Liver (tissue), 8 donors: ENCODE measurements at regions not wholly inside any gene's neighbourhood (a gene's known extent, or its start where the extent isn't known, plus 50 kb on each side); places are given as distances from the start of the nearest gene placed in this dataset.

Experiments
- DNase-seq: peaks from one replicate; pipeline ENCODE4 v3.0.0-alpha.2; 2017; ENCODE audit warnings: low spot score
- H3K27ac ChIP-seq, 2 donors: one replicate each; pipeline ENCODE4 v1.7.0; 2013; ENCODE audit warnings: inconsistent platforms in 2 of 2, low read length in 2 of 2, control low read depth in 1 of 2, low read depth in 1 of 2, mild to moderate bottlenecking in 1 of 2
- H3K27me3 ChIP-seq, 4 donors: one replicate each; pipeline versions ENCODE4 v1.6.1 to v1.7.0; 2013; ENCODE audit warnings: low read length in 3 of 4, inconsistent platforms in 1 of 4, mild to moderate bottlenecking in 1 of 4, moderate library complexity in 1 of 4; ENCODE audit not compliant: control insufficient read depth in 4 of 4, insufficient read depth in 4 of 4
- H3K36me3 ChIP-seq, 4 donors: one replicate each; pipeline versions ENCODE4 v1.6.1 to v1.7.0; 2013; ENCODE audit warnings: low read length in 3 of 4, mild to moderate bottlenecking in 3 of 4, low read depth in 1 of 4, moderate library complexity in 1 of 4; ENCODE audit not compliant: control insufficient read depth in 4 of 4, insufficient read depth in 3 of 4
- H3K4me1 ChIP-seq, 4 donors: one replicate each; pipeline versions ENCODE4 v1.6.1 to v1.7.0; 2013; ENCODE audit warnings: low read length in 3 of 4, mild to moderate bottlenecking in 3 of 4, moderate library complexity in 1 of 4; ENCODE audit not compliant: control insufficient read depth in 4 of 4, insufficient read depth in 4 of 4
- H3K4me3 ChIP-seq, 3 donors: one replicate each; pipeline versions ENCODE4 v1.6.1 to v1.7.0; 2013; ENCODE audit warnings: low read length in 3 of 3, control low read depth in 1 of 3, low read depth in 1 of 3, mild to moderate bottlenecking in 1 of 3
- H3K9ac ChIP-seq, 2 donors: one replicate each; pipeline ENCODE4 v1.7.0; 2013; ENCODE audit warnings: low read length in 2 of 2, mild to moderate bottlenecking in 2 of 2, moderate library complexity in 2 of 2, control low read depth in 1 of 2, low read depth in 1 of 2
- H3K9me3 ChIP-seq, 4 donors: one replicate each; pipeline versions ENCODE4 v1.6.1 to v1.7.0; 2013; ENCODE audit warnings: low read length in 3 of 4; ENCODE audit not compliant: control insufficient read depth in 4 of 4
- EGR1 ChIP-seq, 2 donors: IDR thresholded peaks; 2 replicates each; pipeline ENCODE4 v1.6.1; 2016 to 2018; ENCODE audit warnings: antibody characterized with exemption in 2 of 2, low read depth in 2 of 2
- FOXA1 ChIP-seq: IDR thresholded peaks from 2 replicates; pipeline ENCODE4 v1.6.1; 2016; ENCODE audit warnings: antibody characterized with exemption
- FOXA2 ChIP-seq: IDR thresholded peaks from 2 replicates; pipeline ENCODE4 v1.6.1; 2016; ENCODE audit warnings: antibody characterized with exemption
- GABPA ChIP-seq, 2 donors: IDR thresholded peaks in 1 of 2; conservative IDR thresholded peaks in 1 of 2; 2 replicates each; pipeline ENCODE4 v1.6.1; 2016; ENCODE audit warnings: antibody characterized with exemption in 2 of 2, mild to moderate bottlenecking in 1 of 2, moderate library complexity in 1 of 2
- HNF4A ChIP-seq, 2 donors: conservative IDR thresholded peaks; 2 replicates each; pipeline ENCODE4 v1.6.1; 2016; ENCODE audit warnings: antibody characterized with exemption in 2 of 2, mild to moderate bottlenecking in 2 of 2
- HNF4G ChIP-seq: IDR thresholded peaks from 2 replicates; pipeline ENCODE4 v1.6.1; 2016; ENCODE audit warnings: antibody characterized with exemption
- JUND ChIP-seq, 2 donors: IDR thresholded peaks; 2 replicates each; pipeline ENCODE4 v1.6.1; 2016; ENCODE audit warnings: antibody characterized with exemption in 2 of 2
- MAX ChIP-seq: IDR thresholded peaks from 2 replicates; pipeline ENCODE4 v1.6.1; 2016; ENCODE audit warnings: antibody characterized with exemption
- NR2F2 ChIP-seq: IDR thresholded peaks from 2 replicates; pipeline ENCODE4 v1.6.1; 2016; ENCODE audit warnings: antibody characterized with exemption
- REST ChIP-seq: IDR thresholded peaks from 2 replicates; pipeline ENCODE4 v1.6.1; 2016; ENCODE audit warnings: antibody characterized with exemption, mild to moderate bottlenecking
- RXRA ChIP-seq, 2 donors: IDR thresholded peaks; 2 replicates each; pipeline ENCODE4 v1.6.1; 2017 to 2018; ENCODE audit warnings: antibody characterized with exemption in 2 of 2, mild to moderate bottlenecking in 1 of 2
- SP1 ChIP-seq: IDR thresholded peaks from 2 replicates; pipeline ENCODE4 v1.6.1; 2018; ENCODE audit warnings: antibody characterized with exemption, mild to moderate bottlenecking
- TAF1 ChIP-seq: conservative IDR thresholded peaks from 2 replicates; pipeline ENCODE4 v1.6.1; 2016; ENCODE audit warnings: antibody characterized with exemption, mild to moderate bottlenecking
- YY1 ChIP-seq: IDR thresholded peaks from 2 replicates; pipeline ENCODE4 v1.6.1; 2016; ENCODE audit warnings: antibody characterized with exemption, mild to moderate bottlenecking
- WGBS: extraction: QIAGEN DNeasy Blood & Tissue Kit; methylation state at CpG from one replicate; pipeline ENCODE4 v1.1.7; 2013; 5-methylcytosine and 5-hydroxymethylcytosine counted together
- TF ChIP-seq, protein P1 (sequence below): IDR thresholded peaks from 2 replicates; pipeline ENCODE4 v1.6.1; 2016; ENCODE audit warnings: antibody characterized with exemption
- TF ChIP-seq, protein P2 (sequence below): IDR thresholded peaks from 2 replicates; pipeline ENCODE4 v1.6.1; 2016; ENCODE audit warnings: antibody characterized with exemption
- TF ChIP-seq, protein P3 (sequence below): fragments of 150-350 bp; IDR thresholded peaks from 2 replicates; pipeline ENCODE4 v1.5.1; 2017; ENCODE audit warnings: improper control_type of control experiment, low read depth, low read length; ENCODE audit not compliant: missing input control
- donor health status: healthy.
- donor health status: healthy.
- donor health status: healthy.
- donor health status: healthy.
- donor health status: healthy.

GRCh38 chr2:19651466-19651865, 250.3 kb downstream of the TTC32 start:
- Histone ChIP-seq H3K9me3 (no peaks in the 10 kb centered on the region), H3K36me3 (no peaks in the 10 kb centered on the region), H3K4me1 (no peaks in the 10 kb centered on the region), H3K27me3 (no peaks in the 10 kb centered on the region), H3K9ac (no peak overlapping the region), H3K27ac (no peak overlapping the region), H3K4me3 (no peak overlapping the region)
- TF ChIP-seq HNF4A (conservative IDR thresholded peaks at IDR 0.05) = no peak
- TF ChIP-seq JUND (IDR thresholded peaks at IDR 0.05) = no peak
- no peak for TF ChIP-seq HNF4G
- TF ChIP-seq TAF1 = no peak
- no peak for TF ChIP-seq YY1
- TF ChIP-seq, protein P1, sequence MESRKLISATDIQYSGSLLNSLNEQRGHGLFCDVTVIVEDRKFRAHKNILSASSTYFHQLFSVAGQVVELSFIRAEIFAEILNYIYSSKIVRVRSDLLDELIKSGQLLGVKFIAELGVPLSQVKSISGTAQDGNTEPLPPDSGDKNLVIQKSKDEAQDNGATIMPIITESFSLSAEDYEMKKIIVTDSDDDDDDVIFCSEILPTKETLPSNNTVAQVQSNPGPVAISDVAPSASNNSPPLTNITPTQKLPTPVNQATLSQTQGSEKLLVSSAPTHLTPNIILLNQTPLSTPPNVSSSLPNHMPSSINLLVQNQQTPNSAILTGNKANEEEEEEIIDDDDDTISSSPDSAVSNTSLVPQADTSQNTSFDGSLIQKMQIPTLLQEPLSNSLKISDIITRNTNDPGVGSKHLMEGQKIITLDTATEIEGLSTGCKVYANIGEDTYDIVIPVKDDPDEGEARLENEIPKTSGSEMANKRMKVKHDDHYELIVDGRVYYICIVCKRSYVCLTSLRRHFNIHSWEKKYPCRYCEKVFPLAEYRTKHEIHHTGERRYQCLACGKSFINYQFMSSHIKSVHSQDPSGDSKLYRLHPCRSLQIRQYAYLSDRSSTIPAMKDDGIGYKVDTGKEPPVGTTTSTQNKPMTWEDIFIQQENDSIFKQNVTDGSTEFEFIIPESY = no peak
- TF ChIP-seq FOXA1 = no peak
- TF ChIP-seq, protein P2, sequence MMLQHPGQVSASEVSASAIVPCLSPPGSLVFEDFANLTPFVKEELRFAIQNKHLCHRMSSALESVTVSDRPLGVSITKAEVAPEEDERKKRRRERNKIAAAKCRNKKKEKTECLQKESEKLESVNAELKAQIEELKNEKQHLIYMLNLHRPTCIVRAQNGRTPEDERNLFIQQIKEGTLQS = no peak
- TF ChIP-seq EGR1 (IDR thresholded peaks at IDR 0.05; ENCODE audit: low read depth in 2 of 2) = no peak
- no peak for TF ChIP-seq FOXA2
- TF ChIP-seq, protein P3, sequence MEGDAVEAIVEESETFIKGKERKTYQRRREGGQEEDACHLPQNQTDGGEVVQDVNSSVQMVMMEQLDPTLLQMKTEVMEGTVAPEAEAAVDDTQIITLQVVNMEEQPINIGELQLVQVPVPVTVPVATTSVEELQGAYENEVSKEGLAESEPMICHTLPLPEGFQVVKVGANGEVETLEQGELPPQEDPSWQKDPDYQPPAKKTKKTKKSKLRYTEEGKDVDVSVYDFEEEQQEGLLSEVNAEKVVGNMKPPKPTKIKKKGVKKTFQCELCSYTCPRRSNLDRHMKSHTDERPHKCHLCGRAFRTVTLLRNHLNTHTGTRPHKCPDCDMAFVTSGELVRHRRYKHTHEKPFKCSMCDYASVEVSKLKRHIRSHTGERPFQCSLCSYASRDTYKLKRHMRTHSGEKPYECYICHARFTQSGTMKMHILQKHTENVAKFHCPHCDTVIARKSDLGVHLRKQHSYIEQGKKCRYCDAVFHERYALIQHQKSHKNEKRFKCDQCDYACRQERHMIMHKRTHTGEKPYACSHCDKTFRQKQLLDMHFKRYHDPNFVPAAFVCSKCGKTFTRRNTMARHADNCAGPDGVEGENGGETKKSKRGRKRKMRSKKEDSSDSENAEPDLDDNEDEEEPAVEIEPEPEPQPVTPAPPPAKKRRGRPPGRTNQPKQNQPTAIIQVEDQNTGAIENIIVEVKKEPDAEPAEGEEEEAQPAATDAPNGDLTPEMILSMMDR = no peak
- TF ChIP-seq SP1 = no peak
- TF ChIP-seq MAX = no peak
- TF ChIP-seq NR2F2 = no peak
- no peak for TF ChIP-seq GABPA (IDR thresholded peaks at IDR 0.05 in 1 of 2, conservative IDR thresholded peaks at IDR 0.05 in 1 of 2)
- no peak for TF ChIP-seq REST
- no peak for TF ChIP-seq RXRA (IDR thresholded peaks at IDR 0.05)
- DNase-seq = no peak
- 75% methylated on average over 4 of the region's 4 CpGs for WGBS
